GM12878 (cell line): ENCODE measurements at regions not wholly inside any gene's neighbourhood (a gene's known extent, or its start where the extent isn't known, plus 50 kb on each side); places are given as distances from the start of the nearest gene placed in this dataset.

Experiments used
- BMI1 ChIP-seq: fragments of 450-650 bp; IDR thresholded peaks from 2 replicates; pipeline ENCODE4 v1.6.1; 2016; ENCODE audit warnings: mild to moderate bottlenecking, moderate library complexity, borderline replicate concordance
- CBFB ChIP-seq: IDR thresholded peaks from 2 replicates; pipeline ENCODE4 v1.6.1; 2016; ENCODE audit warnings: antibody characterized with exemption, low read depth
- CHD4 ChIP-seq: fragments of 200-600 bp; sonication (generic); IDR thresholded peaks from 2 replicates; pipeline ENCODE4 v1.6.1; 2016; ENCODE audit warnings: mild to moderate bottlenecking
- CREB1 ChIP-seq: IDR thresholded peaks from 2 replicates; pipeline ENCODE4 v1.6.1; 2012; ENCODE audit warnings: low read depth, mild to moderate bottlenecking, inconsistent platforms
- FOS ChIP-seq: IDR thresholded peaks from 3 replicates; pipeline ENCODE4 v1.6.1; 2011; ENCODE audit warnings: borderline replicate concordance; ENCODE audit not compliant: insufficient read length; ENCODE audit errors: extremely low read depth
- POLR2A ChIP-seq: IDR thresholded peaks from 2 replicates; pipeline ENCODE4 v1.6.1; 2011; ENCODE audit warnings: low read depth, mild to moderate bottlenecking, low read length
- POLR2AphosphoS2 ChIP-seq: IDR thresholded peaks from 2 replicates; pipeline ENCODE4 v1.6.1; 2011; ENCODE audit warnings: low read depth, mild to moderate bottlenecking, low read length, improper control_type of control experiment, moderate library complexity
- ZSCAN29 ChIP-seq: fragments of 450-650 bp; IDR thresholded peaks from 2 replicates; pipeline ENCODE4 v1.6.1; 2017; ENCODE audit warnings: mild to moderate bottlenecking, moderate library complexity
- TF ChIP-seq, protein P1 (sequence below), 3 experiments: IDR thresholded peaks in 2 of 3; conservative IDR thresholded peaks in 1 of 3; 2 replicates each; pipeline ENCODE4 v1.5.1; 2011; ENCODE audit warnings: low read depth in 3 of 3, low read length in 3 of 3, mild to moderate bottlenecking in 3 of 3, control low read depth in 2 of 3, moderate library complexity in 2 of 3, inconsistent platforms in 1 of 3, mixed read lengths in 1 of 3; ENCODE audit not compliant: control insufficient read depth in 2 of 3, insufficient read depth in 1 of 3; ENCODE audit errors: extremely low read depth in 1 of 3

DNA sequence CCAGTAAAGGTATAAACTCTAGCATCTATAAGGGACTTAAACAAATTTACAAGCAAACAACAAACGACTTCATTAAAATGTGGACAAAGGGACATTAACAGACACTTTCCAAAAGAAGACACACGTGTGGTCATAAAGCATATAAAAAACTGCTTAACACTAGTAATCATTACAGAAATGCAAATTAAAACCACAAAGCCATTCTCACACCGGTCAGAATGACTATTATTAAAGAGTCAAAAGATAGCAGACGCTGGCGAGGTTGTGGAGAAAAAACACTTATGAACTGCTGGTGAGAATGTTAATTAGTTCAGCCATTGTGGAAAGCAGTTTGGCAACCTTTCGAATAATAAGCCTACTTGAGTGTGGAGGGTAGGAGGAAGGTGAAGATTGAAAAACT is 217.1 kb upstream of the DLGAP1 start:
- TF ChIP-seq, protein P1, sequence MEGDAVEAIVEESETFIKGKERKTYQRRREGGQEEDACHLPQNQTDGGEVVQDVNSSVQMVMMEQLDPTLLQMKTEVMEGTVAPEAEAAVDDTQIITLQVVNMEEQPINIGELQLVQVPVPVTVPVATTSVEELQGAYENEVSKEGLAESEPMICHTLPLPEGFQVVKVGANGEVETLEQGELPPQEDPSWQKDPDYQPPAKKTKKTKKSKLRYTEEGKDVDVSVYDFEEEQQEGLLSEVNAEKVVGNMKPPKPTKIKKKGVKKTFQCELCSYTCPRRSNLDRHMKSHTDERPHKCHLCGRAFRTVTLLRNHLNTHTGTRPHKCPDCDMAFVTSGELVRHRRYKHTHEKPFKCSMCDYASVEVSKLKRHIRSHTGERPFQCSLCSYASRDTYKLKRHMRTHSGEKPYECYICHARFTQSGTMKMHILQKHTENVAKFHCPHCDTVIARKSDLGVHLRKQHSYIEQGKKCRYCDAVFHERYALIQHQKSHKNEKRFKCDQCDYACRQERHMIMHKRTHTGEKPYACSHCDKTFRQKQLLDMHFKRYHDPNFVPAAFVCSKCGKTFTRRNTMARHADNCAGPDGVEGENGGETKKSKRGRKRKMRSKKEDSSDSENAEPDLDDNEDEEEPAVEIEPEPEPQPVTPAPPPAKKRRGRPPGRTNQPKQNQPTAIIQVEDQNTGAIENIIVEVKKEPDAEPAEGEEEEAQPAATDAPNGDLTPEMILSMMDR (IDR thresholded peaks at IDR 0.05 in 2 of 3, conservative IDR thresholded peaks at IDR 0.05 in 1 of 3; ENCODE audit: control insufficient read depth in 2 of 3, extremely low read depth in 1 of 3, insufficient read depth in 1 of 3, low read depth in 3 of 3, low read length in 3 of 3), result no peak
- TF ChIP-seq CBFB (no peak), CREB1 (no peak), CHD4 (no peak), POLR2AphosphoS2 (no peak), ZSCAN29 (no peak), BMI1 (no peak), FOS (no peak), POLR2A (no peak)
